Coronary artery (tissue), 2 donors: ENCODE measurements at regions not wholly inside any gene's neighbourhood (a gene's known extent, or its start where the extent isn't known, plus 50 kb on each side); places are given as distances from the start of the nearest gene placed in this dataset.

Source experiments
- DNase-seq: peaks from one replicate; pipeline ENCODE4 v3.0.0-alpha.2; 2017; ENCODE audit warnings: low spot score
- H3K27ac ChIP-seq, 2 donors: fragments of 200-600 bp; sonication (generic); one replicate each; pipeline ENCODE4 v1.5.1; 2016 to 2019
- H3K4me3 ChIP-seq: fragments of 200-600 bp; sonication (generic); 2 replicates; pipeline ENCODE4 v1.5.1; 2016; ENCODE audit warnings: mild to moderate bottlenecking, moderate library complexity
- TF ChIP-seq, protein P1 (sequence below): fragments of 200-600 bp; sonication (generic); IDR thresholded peaks from one replicate; pipeline ENCODE4 v1.5.1; 2019; ENCODE audit warnings: antibody characterized with exemption

DNA sequence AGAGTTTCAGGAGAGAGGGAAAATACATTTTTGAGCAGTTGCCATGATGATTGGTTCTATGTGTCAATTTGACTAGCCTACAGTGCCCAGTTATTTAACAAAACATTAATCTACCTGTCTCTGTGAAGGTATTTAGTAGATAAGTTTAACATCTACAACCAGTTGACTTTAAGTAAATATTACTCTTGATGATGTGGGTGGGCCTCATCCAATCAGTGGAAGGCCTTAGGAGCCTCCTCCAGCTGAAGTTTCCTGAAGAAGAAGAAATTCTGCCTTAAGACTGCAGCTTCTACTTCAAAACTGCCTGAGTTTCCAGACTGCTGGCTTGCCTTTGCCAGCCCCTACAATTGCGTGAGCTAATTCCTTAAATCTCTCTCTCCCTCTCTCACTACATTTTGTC lies 93.6 kb downstream of the OXSM start:
- no peak for DNase-seq
- H3K27ac ChIP-seq = no peak overlapping the region
- no peak overlapping the region for H3K4me3 ChIP-seq
- TF ChIP-seq, protein P1, sequence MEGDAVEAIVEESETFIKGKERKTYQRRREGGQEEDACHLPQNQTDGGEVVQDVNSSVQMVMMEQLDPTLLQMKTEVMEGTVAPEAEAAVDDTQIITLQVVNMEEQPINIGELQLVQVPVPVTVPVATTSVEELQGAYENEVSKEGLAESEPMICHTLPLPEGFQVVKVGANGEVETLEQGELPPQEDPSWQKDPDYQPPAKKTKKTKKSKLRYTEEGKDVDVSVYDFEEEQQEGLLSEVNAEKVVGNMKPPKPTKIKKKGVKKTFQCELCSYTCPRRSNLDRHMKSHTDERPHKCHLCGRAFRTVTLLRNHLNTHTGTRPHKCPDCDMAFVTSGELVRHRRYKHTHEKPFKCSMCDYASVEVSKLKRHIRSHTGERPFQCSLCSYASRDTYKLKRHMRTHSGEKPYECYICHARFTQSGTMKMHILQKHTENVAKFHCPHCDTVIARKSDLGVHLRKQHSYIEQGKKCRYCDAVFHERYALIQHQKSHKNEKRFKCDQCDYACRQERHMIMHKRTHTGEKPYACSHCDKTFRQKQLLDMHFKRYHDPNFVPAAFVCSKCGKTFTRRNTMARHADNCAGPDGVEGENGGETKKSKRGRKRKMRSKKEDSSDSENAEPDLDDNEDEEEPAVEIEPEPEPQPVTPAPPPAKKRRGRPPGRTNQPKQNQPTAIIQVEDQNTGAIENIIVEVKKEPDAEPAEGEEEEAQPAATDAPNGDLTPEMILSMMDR = no peak

DNA sequence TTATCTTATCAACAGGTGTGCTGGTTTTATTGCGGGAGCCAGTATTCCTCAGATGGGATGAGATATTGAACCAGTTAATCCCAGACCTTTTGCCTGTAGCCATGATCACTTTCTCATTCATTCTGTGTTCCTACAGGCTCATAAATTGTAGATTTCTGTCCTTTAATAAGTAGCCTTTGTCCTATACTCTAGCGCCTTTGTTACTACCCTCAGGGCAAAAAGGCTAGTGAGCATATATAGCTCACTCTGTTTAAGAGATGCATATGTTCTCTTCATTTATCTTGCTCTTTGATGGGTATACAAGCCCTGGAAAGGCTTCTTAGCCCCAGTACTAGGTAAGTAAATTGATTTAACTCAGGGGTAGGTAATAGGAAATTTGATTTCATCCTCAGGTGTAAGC lies 95.1 kb downstream of the OXSM start:
- H3K27ac ChIP-seq = no peak overlapping the region
- TF ChIP-seq, protein P1 = no peak
- H3K4me3 ChIP-seq = no peak overlapping the region
- no peak for DNase-seq

DNA sequence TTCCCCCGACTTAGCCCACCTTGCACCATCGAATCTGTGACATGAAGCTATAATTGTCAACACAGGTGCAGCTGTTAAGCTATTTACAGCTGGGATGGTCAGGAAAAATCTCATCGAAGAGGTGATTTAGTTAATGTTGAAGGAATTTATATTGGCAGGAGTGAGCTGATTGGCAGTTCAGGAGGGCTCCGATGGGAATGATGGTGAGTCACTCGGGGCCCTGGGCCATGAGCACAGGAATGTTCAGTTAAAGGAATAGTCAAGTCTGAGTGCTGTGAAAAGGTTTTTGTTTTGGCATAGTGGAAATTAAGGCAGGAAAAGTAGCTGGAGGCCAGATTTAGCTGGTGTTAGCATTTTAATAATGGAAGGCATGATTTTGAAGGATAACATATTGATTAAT lies 95.7 kb downstream of the OXSM start:
- Histone ChIP-seq H3K4me3 (no peak overlapping the region), H3K27ac (no peak overlapping the region)
- DNase-seq = no peak
- TF ChIP-seq, protein P1 = no peak

DNA sequence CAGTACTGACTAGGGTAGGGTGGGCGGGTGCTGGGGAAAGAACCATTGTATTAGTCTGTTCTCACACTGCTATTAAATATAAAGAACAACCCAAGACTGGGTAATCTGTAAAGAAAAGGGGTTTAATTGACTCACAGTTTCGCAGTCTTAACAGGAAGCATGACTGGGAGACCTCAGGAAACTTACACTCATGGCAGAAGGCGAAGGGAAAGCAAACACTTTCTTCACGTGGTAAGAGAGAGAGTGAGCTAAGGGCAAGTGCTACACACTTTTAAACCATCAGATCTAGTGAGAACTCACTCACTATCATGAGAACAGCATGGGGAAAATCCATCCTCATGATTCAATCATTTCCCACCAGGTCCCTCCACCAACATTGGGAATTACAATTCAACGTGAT lies 98.0 kb downstream of the OXSM start:
- no peak overlapping the region for H3K27ac ChIP-seq
- TF ChIP-seq, protein P1 = no peak
- no peak overlapping the region for H3K4me3 ChIP-seq
- DNase-seq = no peak

DNA sequence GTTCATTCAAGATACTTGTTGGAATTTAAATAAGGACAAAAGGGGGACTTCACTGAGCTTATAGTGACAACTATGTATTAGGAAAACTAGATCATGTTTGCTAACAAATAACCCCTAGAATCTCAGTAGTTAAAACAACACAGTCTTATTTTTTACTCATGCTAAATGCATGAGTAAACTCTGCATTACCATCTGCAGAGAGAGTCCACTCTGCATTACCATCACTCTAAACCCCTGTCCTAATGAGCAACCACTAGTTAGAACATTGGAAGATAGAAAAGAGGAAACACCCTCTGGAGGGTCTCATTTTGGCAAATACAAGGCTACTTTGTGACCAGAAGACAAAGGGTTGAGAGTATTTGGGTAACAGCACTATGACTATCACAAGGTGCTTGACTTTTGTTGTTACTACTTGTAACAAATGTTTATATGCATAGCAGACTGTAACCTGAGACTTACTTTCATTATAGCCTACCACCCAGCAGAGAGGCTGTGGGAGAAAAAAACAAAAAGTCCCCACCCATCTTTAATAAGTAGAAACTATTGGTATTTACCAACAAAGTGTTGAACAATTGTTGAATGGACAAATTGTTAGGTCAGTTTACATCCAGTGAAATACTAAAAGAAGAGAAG lies 99.1 kb downstream of the OXSM start:
- TF ChIP-seq, protein P1 = no peak
- no peak for DNase-seq
- Histone ChIP-seq H3K27ac (no peak overlapping the region), H3K4me3 (no peak overlapping the region)

DNA sequence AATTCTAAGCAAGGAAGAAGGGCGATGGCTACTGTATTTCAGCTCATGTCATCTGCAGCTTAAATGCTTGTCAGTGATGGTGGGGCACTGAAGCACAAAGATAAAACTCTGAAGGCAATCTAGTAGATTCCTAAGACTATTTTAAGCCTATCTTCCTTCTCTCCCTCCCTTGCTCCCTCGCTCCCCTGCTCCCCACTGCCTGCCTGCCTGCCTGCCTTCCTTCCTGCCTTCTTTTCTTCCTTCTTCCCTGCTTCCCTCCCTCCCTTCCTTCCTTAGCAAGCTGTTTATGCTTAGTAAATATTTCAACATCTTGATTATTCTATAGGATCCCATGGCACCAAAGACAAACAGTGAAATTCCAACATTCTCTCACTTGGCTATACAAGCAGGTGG lies 99.6 kb downstream of the OXSM start:
- TF ChIP-seq, protein P1 = no peak
- no peak for DNase-seq
- Histone ChIP-seq H3K4me3 (no peak overlapping the region), H3K27ac (no peak overlapping the region)

DNA sequence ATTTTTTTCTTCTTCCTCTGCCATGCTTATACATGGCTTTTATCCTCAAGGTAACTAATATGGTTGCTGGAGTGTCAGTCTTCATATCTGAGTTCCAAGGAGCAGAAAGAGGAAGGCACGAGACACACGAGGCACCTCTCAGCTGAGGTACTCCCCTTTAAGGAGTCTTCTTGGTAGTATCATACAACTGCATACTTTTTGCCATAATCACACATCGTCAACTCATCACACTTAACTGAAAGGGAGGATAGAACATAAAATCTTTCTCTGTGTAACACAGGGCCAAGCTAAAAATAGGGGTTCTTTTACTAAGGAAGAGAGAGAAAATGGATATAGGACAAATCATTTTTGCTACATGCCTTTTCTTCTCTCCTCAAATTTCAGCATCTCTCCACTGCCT lies 104.2 kb downstream of the OXSM start:
- H3K4me3 ChIP-seq = no peak overlapping the region
- TF ChIP-seq, protein P1 = no peak
- DNase-seq = no peak
- no peak overlapping the region for H3K27ac ChIP-seq
